Activated naive CD4-positive, alpha-beta T cell (primary cell): ENCODE measurements at regions not wholly inside any gene's neighbourhood (a gene's known extent, or its start where the extent isn't known, plus 50 kb on each side); places are given as distances from the start of the nearest gene placed in this dataset.
"Not testable (repeated sequence)": the region's sequence is repeated elsewhere in the genome, so short reads cannot be mapped to it uniquely, and the experiment has no call there.

Source experiments
- DNase-seq, 4 experiments: peaks; one replicate each; lab custom pipeline; 2025; lab: John Stamatoyannopoulos, UW

- no peak for DNase-seq
Observed at GRCh38 chr10:111598433-111599059, 521.7 kb downstream of the ADRA2A start.

GRCh38 chr10:111599943-111600342 lies 523.1 kb downstream of the ADRA2A start:
- no peak for DNase-seq

- DNase-seq, result no peak
Observed at GRCh38 chr10:111600772-111601171, 523.9 kb downstream of the ADRA2A start.

- no peak for DNase-seq
Observed at GRCh38 chr10:111612273-111612672, 535.4 kb downstream of the ADRA2A start.

- DNase-seq, result no peak
Observed at GRCh38 chr10:111634191-111634590, 549.4 kb downstream of the GPAM start.

- DNase-seq, result no peak
Observed at GRCh38 chr10:111646021-111646420, 537.5 kb downstream of the GPAM start.

- DNase-seq, result no peak
Observed at GRCh38 chr10:111648046-111648445, 535.5 kb downstream of the GPAM start.

- not testable (repeated sequence) for DNase-seq
Observed at GRCh38 chr10:111649080-111649479, 534.5 kb downstream of the GPAM start.

- DNase-seq, result no peak
Observed at GRCh38 chr10:111650088-111650487, 533.5 kb downstream of the GPAM start.

GRCh38 chr10:111656066-111656465 lies 527.5 kb downstream of the GPAM start:
- DNase-seq, result no peak

GRCh38 chr10:111677759-111678158 lies 505.8 kb downstream of the GPAM start:
- DNase-seq, result no peak

- no peak for DNase-seq
Observed at GRCh38 chr10:111686796-111687195, 496.8 kb downstream of the GPAM start.

GRCh38 chr10:111698711-111699110 lies 484.9 kb downstream of the GPAM start:
- DNase-seq, result no peak

- DNase-seq, result no peak
Observed at GRCh38 chr10:111703986-111704385, 479.6 kb downstream of the GPAM start.

GRCh38 chr10:111705021-111705420 lies 478.5 kb downstream of the GPAM start:
- DNase-seq, result no peak

- no peak for DNase-seq
Observed at GRCh38 chr10:111706331-111706730, 477.2 kb downstream of the GPAM start.

GRCh38 chr10:111707076-111707475 lies 476.5 kb downstream of the GPAM start:
- DNase-seq, result no peak

- DNase-seq, result no peak
Observed at GRCh38 chr10:111709603-111710002, 474.0 kb downstream of the GPAM start.

GRCh38 chr10:111716032-111716431 lies 467.5 kb downstream of the GPAM start:
- DNase-seq, result no peak

GRCh38 chr10:111724121-111724520 lies 459.4 kb downstream of the GPAM start:
- no peak for DNase-seq

GRCh38 chr10:111725050-111725449 lies 458.5 kb downstream of the GPAM start:
- no peak for DNase-seq

- DNase-seq, result no peak
Observed at GRCh38 chr10:111732166-111732785, 451.3 kb downstream of the GPAM start.

- DNase-seq, result no peak
Observed at GRCh38 chr10:111739125-111739873, 444.3 kb downstream of the GPAM start.

- no peak for DNase-seq
Observed at GRCh38 chr10:111739874-111740139, 443.8 kb downstream of the GPAM start.
